ENCODE measurements at regions not wholly inside any gene's neighbourhood (a gene's known extent, or its start where the extent isn't known, plus 50 kb on each side); places are given as distances from the start of the nearest gene placed in this dataset.

- ChIA-PET RAD21 (ENCODE audit: unreplicated experiment) (no interaction called here), SMC1A (ENCODE audit: uncharacterized antibody, unreplicated experiment) (interaction anchor here (0.6 to 1.3 kb wide), 4 partner anchors 37 to 799 kb away, joined by 3 read pairs; no protein-coding TSS in a partner anchor), CTCF (interaction anchor here (0.6 to 1.1 kb wide), 6 partner anchors 36 to 1294 kb away, joined by 3 to 4 read pairs (median 3); no protein-coding TSS in a partner anchor), POLR2A (interaction anchor here (0.7 kb wide), 1 partner anchor 398 kb away, joined by 3 read pairs; no protein-coding TSS in a partner anchor)
- intact Hi-C loops (cut with micrococcal nuclease; ENCODE audit: unreplicated experiment), result no loop called here
- no peak overlapping the region for H3K4me3 ChIP-seq
- FAIRE-seq (no peak), DNase-seq (ENCODE audit: low read depth, low spot score) (no peak), ATAC-seq (no peak)
- H3K27ac ChIP-seq (ENCODE audit: control insufficient read depth, insufficient read depth), result no peak overlapping the region
- H3K4me1 ChIP-seq (ENCODE audit: control insufficient read depth, insufficient read depth, low read length), result no peaks in the 10 kb centered on the region
- no peak overlapping the region for H3K9ac ChIP-seq (ENCODE audit: control insufficient read depth, insufficient read depth, low read length)
- no peaks in the 10 kb centered on the region for H3K79me2 ChIP-seq (ENCODE audit: control insufficient read depth, insufficient read depth, low read length)
- H3K27me3 ChIP-seq (replicated peaks in 1 of 2; ENCODE audit: control insufficient read depth in 2 of 2, insufficient read depth in 2 of 2, low read length in 1 of 2), result no peaks in the 10 kb centered on the region
- no peak overlapping the region for H3K4me2 ChIP-seq (ENCODE audit: control insufficient read depth, insufficient read depth)
- in situ Hi-C loops (cut with MboI), result no loop called here
- no peaks in the 10 kb centered on the region for H3K36me3 ChIP-seq (ENCODE audit: control insufficient read depth in 2 of 2, insufficient read depth in 2 of 2, low read length in 1 of 2)
- no peak overlapping the region for H2AFZ ChIP-seq (ENCODE audit: control insufficient read depth, low read depth, low read length)
- no peaks in the 10 kb centered on the region for H3K9me3 ChIP-seq (replicated peaks; ENCODE audit: control insufficient read depth, insufficient read depth, low read length)
- BruUV-seq (replicated peaks), result no TSS peak
- TF ChIP-seq BCLAF1 (IDR thresholded peaks at IDR 0.05) (no peak), MEF2A (IDR thresholded peaks at IDR 0.05; ENCODE audit: insufficient read depth, low read depth, low read length) (no peak), SIX5 (IDR thresholded peaks at IDR 0.05; ENCODE audit: low read depth, low read length, severe bottlenecking) (no peak), IRF3 (IDR thresholded peaks at IDR 0.05) (no peak)
- TF ChIP-seq, protein P1, sequence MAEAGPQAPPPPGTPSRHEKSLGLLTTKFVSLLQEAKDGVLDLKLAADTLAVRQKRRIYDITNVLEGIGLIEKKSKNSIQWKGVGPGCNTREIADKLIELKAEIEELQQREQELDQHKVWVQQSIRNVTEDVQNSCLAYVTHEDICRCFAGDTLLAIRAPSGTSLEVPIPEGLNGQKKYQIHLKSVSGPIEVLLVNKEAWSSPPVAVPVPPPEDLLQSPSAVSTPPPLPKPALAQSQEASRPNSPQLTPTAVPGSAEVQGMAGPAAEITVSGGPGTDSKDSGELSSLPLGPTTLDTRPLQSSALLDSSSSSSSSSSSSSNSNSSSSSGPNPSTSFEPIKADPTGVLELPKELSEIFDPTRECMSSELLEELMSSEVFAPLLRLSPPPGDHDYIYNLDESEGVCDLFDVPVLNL (IDR thresholded peaks at IDR 0.05; ENCODE audit: low read depth, low read length), result no peak
- 0% methylated on average over 3 of the region's 3 CpGs for WGBS (ENCODE audit: insufficient coverage, insufficient replicate concordance, low lambda C conversion rate, missing lambda C conversion rate)
- H4K20me1 ChIP-seq (ENCODE audit: control insufficient read depth, insufficient read depth), result no peaks in the 10 kb centered on the region
Observed at GRCh38 chr2:81901017-81901416, 1596.5 kb upstream of the LRRTM1 start.
